ENCODE measurements at regions not wholly inside any gene's neighbourhood (a gene's known extent, or its start where the extent isn't known, plus 50 kb on each side); places are given as distances from the start of the nearest gene placed in this dataset.
"Not testable (repeated sequence)": the region's sequence is repeated elsewhere in the genome, so short reads cannot be mapped to it uniquely, and the experiment has no call there.

DNA sequence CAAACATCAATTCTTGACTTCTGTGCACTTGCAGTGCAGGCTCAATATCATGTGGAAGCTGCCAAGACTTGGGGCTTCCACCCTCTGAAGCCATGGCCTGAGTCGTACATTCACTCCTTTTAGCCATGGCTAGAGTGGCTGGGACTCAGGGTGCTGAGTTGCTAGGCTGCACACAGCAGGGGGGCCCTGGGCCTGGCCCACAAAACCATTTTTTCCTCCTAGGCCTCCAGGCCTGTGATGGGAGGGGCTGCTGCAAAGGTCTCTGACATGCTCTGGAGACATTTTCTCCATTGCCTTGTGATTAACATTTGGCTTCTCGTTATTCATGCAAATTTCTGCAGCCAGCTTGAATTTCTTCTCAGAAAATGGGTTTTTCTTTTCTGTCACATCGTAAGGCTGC, 1226.8 kb downstream of the AACS start:
- not testable (repeated sequence) for TF ChIP-seq POLR2A (IDR thresholded peaks at IDR 0.05)
- TF ChIP-seq, protein P1, sequence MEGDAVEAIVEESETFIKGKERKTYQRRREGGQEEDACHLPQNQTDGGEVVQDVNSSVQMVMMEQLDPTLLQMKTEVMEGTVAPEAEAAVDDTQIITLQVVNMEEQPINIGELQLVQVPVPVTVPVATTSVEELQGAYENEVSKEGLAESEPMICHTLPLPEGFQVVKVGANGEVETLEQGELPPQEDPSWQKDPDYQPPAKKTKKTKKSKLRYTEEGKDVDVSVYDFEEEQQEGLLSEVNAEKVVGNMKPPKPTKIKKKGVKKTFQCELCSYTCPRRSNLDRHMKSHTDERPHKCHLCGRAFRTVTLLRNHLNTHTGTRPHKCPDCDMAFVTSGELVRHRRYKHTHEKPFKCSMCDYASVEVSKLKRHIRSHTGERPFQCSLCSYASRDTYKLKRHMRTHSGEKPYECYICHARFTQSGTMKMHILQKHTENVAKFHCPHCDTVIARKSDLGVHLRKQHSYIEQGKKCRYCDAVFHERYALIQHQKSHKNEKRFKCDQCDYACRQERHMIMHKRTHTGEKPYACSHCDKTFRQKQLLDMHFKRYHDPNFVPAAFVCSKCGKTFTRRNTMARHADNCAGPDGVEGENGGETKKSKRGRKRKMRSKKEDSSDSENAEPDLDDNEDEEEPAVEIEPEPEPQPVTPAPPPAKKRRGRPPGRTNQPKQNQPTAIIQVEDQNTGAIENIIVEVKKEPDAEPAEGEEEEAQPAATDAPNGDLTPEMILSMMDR (IDR thresholded peaks at IDR 0.05 in 8 of 11, conservative IDR thresholded peaks at IDR 0.05 in 3 of 11) = not testable (repeated sequence)
